D721Med (cell line): ENCODE measurements at regions not wholly inside any gene's neighbourhood (a gene's known extent, or its start where the extent isn't known, plus 50 kb on each side); places are given as distances from the start of the nearest gene placed in this dataset.

ENCODE experiments used
- DNase-seq: peaks from one replicate; pipeline ENCODE4 v3.0.0; 2011; ENCODE audit warnings: low spot score; ENCODE audit not compliant: insufficient read length
- FAIRE-seq: peaks from 2 replicates; lab custom pipeline; 2011; peaks lifted over from hg19 to GRCh38; lab: Jason Lieb, UNC
- TF ChIP-seq, protein P1 (sequence below): IDR thresholded peaks from 2 replicates; pipeline ENCODE4 v1.5.1; 2012; ENCODE audit warnings: mild to moderate bottlenecking, control low read depth; ENCODE audit not compliant: insufficient read depth; ENCODE audit errors: missing control alignments

DNA sequence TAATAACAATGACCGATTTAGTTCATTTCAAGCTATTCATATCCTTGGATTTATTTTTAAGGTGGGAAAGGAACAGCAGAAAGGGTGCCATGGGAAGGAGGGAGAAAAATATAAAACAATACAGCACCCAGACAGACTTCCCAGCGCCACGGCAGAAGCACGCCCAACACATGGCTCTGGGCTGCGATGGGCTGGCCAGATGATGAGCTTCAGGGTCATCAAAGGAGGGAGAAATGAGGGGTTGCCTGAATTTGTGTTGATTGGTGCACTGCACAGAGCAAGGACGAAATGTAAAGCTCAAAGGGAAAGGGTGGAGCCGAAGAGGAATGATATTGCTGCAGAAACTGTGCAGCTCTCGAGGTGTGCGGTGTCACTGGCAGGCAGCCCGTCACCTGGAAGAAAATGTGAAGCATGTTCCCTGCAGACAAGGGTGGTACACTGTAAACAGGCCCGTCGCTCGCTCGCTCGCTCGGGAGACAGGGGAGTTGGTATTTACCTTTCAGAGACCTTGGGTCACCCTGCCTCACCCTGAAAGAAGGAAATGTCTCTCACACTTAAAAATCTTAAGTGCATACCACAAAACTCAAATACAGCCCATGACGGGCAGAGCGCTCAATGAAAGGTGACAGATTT lies 195.5 kb upstream of the CTAGE1 start:
- FAIRE-seq (no peak), DNase-seq (no peak)
- TF ChIP-seq, protein P1, sequence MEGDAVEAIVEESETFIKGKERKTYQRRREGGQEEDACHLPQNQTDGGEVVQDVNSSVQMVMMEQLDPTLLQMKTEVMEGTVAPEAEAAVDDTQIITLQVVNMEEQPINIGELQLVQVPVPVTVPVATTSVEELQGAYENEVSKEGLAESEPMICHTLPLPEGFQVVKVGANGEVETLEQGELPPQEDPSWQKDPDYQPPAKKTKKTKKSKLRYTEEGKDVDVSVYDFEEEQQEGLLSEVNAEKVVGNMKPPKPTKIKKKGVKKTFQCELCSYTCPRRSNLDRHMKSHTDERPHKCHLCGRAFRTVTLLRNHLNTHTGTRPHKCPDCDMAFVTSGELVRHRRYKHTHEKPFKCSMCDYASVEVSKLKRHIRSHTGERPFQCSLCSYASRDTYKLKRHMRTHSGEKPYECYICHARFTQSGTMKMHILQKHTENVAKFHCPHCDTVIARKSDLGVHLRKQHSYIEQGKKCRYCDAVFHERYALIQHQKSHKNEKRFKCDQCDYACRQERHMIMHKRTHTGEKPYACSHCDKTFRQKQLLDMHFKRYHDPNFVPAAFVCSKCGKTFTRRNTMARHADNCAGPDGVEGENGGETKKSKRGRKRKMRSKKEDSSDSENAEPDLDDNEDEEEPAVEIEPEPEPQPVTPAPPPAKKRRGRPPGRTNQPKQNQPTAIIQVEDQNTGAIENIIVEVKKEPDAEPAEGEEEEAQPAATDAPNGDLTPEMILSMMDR: no peak

DNA sequence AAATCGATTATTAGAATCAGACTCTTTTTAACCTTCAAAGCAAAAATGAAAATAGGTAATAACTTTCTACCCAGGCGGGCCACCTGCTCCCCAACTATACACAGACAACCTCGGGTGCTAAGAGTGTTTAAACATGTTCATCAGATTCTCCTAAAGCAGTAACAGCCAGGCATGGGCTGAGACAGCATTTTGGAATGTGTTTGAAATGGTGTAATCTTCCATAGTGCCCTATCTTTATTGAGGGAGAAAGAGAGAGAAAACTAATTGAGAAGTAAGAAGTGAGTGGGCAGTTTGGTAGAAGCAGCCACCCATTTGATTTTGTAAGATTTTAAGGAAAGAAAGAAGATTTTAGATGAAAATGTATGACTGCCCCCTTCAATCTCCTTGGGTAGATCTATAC lies 196.1 kb upstream of the CTAGE1 start:
- FAIRE-seq: no peak
- TF ChIP-seq, protein P1: no peak
- DNase-seq: no peak

DNA sequence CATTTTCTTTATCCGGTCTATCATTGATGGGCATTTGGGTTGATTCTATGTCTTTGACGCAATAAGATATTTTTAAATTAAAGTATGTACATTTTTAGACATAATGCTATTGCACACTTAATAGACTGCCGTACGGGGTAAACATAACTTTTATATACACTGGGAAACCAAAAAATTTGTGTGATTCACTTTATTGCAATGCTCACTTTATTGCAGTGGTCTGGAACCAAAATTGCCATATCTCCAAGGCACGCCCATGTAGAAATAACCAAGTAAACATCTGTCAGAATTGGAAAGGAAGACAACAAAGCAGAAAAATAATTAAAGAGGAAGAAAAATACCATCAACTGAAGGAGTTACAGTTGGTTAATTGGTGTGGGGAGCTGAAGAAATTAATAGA lies 205.8 kb upstream of the CTAGE1 start:
- DNase-seq: no peak
- TF ChIP-seq, protein P1: no peak
- no peak for FAIRE-seq

DNA sequence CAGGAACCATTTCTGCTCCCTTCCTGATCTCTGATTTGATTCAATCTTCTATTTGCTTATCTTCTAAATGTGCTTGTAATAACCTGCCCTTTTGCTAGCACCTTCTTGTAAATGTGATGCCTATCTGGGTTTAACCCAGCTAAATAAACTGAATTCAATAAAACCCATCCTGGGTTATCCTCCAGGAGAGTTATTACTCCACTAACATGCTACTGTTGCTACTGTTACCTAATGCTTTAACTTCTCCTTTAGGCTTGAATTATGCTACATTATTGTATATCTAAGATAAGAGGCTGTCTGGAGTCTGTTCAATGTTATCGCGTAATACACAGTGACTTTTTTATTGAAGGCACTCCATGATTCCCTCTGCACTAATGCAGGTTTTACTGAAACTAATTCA lies 206.5 kb upstream of the CTAGE1 start:
- FAIRE-seq (no peak), DNase-seq (no peak)
- TF ChIP-seq, protein P1: no peak

DNA sequence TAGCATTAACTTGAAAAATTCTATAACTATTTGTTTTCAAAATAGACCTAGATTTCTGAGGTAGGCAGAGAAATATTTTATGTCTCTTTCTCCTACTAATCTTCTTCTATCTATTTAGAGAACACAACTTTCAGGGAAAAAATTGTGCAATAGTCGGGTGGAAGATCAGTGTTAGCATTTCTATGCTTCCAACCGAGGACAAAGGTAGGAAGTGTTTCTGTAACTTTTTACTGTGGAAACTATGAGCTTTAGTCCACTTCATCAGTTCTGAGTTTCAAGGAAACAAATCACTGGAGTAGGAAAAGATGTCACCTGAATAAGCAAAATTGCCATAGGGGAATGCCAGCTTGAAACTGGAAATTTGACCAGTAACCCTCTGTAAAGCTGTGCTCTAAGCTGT lies 207.7 kb upstream of the CTAGE1 start:
- TF ChIP-seq, protein P1: no peak
- FAIRE-seq: no peak
- DNase-seq: no peak

DNA sequence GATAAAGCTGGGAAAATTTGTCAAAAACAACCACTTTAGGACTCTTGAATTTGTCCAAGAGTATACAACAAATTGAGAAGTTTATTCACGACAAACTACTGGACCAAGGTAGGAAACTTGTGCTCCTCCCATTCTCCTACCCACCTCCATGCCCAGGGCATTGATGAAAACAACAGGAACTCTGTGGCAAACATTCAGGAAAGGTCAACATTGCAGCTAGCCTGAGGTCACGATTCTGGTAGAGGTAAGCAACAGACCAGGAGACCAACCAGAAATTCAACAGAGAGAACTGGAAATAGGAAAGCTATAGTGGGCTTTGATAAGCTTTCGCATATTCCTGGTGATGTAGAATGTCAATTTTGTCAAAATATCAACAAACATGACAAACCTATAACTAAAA lies 209.1 kb upstream of the CTAGE1 start:
- FAIRE-seq: no peak
- TF ChIP-seq, protein P1: no peak

DNA sequence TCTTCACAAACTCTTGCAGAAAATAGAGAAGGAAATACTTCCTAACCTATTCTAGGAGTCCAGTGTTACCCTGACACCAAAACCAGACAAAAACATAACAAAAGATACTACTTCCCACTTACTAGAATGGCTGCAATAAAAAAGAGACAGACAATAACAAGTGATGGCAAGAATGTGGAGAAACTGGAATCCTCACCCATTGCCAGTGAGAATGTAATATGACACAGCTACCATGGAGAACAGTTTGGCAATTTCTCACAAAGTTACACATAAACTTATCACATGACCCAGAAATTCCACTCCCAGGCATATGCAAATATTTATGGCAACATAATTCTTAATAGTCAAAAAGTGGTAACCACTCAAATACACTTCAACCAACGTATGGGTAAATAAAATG lies 209.8 kb upstream of the CTAGE1 start:
- TF ChIP-seq, protein P1: no peak
- DNase-seq: no peak
- no peak for FAIRE-seq

More for the DNA sequence above, 209.1 kb upstream of the CTAGE1 start:
- DNase-seq: no peak
